IMR-90 (cell line): ENCODE measurements at regions not wholly inside any gene's neighbourhood (a gene's known extent, or its start where the extent isn't known, plus 50 kb on each side); places are given as distances from the start of the nearest gene placed in this dataset.

Experiments used
- ATAC-seq: fragments of 200-7000 bp; cut with Tn5 transposase; 2 replicates; pipeline ENCODE4 v1.9.1; 2020; ENCODE audit warnings: low read depth, mild to moderate bottlenecking, moderate library complexity
- BruUV-seq: library from RNA; stranded (reverse); fragments of 400-500 nt; replicated peaks from 2 replicates; lab custom pipeline; 2021; lab: Mats Ljungman, UMichigan
- CTCF ChIA-PET: fragments of 300-600 bp; formaldehyde crosslinking; extraction: SDS; loops from one replicate; lab custom pipeline; 2021; ENCODE audit warnings: antibody characterized with exemption; lab: Yijun Ruan, JAX
- POLR2A ChIA-PET: fragments of 300-600 bp; sonication (Branson Sonifier 250); formaldehyde crosslinking; loops from one replicate; lab custom pipeline; 2022; ENCODE audit warnings: antibody characterized with exemption; ENCODE audit not compliant: unreplicated experiment; lab: Charles Lee
- DNase-seq: peaks from one replicate; pipeline ENCODE4 v3.0.0; 2013
- H2AFZ ChIP-seq: replicated peaks from 2 replicates; pipeline ENCODE3; 2013; ENCODE audit warnings: low read length, mild to moderate bottlenecking; ENCODE audit not compliant: poor library complexity
- H2AK5ac ChIP-seq: 2 replicates; pipeline ENCODE4 v1.6.1; 2013; ENCODE audit warnings: low read depth, low read length, inconsistent platforms
- H2AK9ac ChIP-seq: replicated peaks from 2 replicates; pipeline ENCODE3; 2013; ENCODE audit warnings: mild to moderate bottlenecking, low read depth, low read length, moderate library complexity; ENCODE audit not compliant: poor library complexity
- H2BK120ac ChIP-seq: 2 replicates; pipeline ENCODE4 v1.6.1; 2013; ENCODE audit warnings: low read depth, low read length, inconsistent platforms
- H2BK15ac ChIP-seq: 3 replicates; pipeline ENCODE4 v1.6.1; 2013; ENCODE audit warnings: low read depth, low read length, inconsistent platforms
- H2BK20ac ChIP-seq: 2 replicates; pipeline ENCODE4 v1.6.1; 2013; ENCODE audit warnings: low read depth, mild to moderate bottlenecking, inconsistent platforms, low read length, moderate library complexity
- H2BK5ac ChIP-seq: 2 replicates; pipeline ENCODE4 v1.6.1; 2013; ENCODE audit warnings: mild to moderate bottlenecking, low read depth, low read length, inconsistent platforms; ENCODE audit not compliant: poor library complexity, severe bottlenecking
- H3K14ac ChIP-seq: replicated peaks from 2 replicates; pipeline ENCODE4 v1.6.1; 2013; ENCODE audit warnings: low read depth, low read length, inconsistent platforms
- H3K18ac ChIP-seq: 2 replicates; pipeline ENCODE4 v1.6.1; 2013; ENCODE audit warnings: low read depth, low read length, control low read depth
- H3K23ac ChIP-seq: 2 replicates; pipeline ENCODE4 v1.6.1; 2013; ENCODE audit warnings: low read depth, low read length, inconsistent platforms
- H3K27ac ChIP-seq: 2 replicates; pipeline ENCODE4 v1.5.1; 2013; ENCODE audit warnings: mild to moderate bottlenecking, control low read depth, low read length; ENCODE audit not compliant: insufficient read depth
- H3K27me3 ChIP-seq: 2 replicates; pipeline ENCODE4 v1.6.1; 2013; ENCODE audit warnings: low read length; ENCODE audit not compliant: control insufficient read depth, insufficient read depth
- H3K36me3 ChIP-seq: 2 replicates; pipeline ENCODE4 v1.6.1; 2013; ENCODE audit warnings: low read length, mixed read lengths; ENCODE audit not compliant: control insufficient read depth, insufficient read depth
- H3K4ac ChIP-seq: 2 replicates; pipeline ENCODE4 v1.6.1; 2013; ENCODE audit warnings: low read depth, low read length, inconsistent platforms
- H3K4me1 ChIP-seq: 2 replicates; pipeline ENCODE4 v1.6.1; 2013; ENCODE audit warnings: low read length, mixed read lengths; ENCODE audit not compliant: control insufficient read depth, insufficient read depth
- H3K4me2 ChIP-seq: 2 replicates; pipeline ENCODE4 v1.6.1; 2013; ENCODE audit warnings: low read depth, mild to moderate bottlenecking, control low read depth, low read length, moderate library complexity
- H3K4me3 ChIP-seq: 2 replicates; pipeline ENCODE4 v1.5.1; 2013; ENCODE audit warnings: low read depth, mild to moderate bottlenecking, control low read depth, low read length, moderate library complexity; ENCODE audit not compliant: insufficient read depth
- H3K56ac ChIP-seq: 2 replicates; pipeline ENCODE4 v1.6.1; 2013; ENCODE audit warnings: low read length, inconsistent platforms; ENCODE audit not compliant: insufficient read depth; ENCODE audit errors: extremely low read depth
- H3K79me1 ChIP-seq, 2 experiments: 2 replicates each; pipeline ENCODE4 v1.6.1; 2013; ENCODE audit warnings: low read length in 2 of 2, inconsistent platforms in 1 of 2, low read depth in 1 of 2
- H3K9ac ChIP-seq: 2 replicates; pipeline ENCODE4 v1.6.1; 2013; ENCODE audit warnings: low read depth, low read length, control low read depth
- H3K9me1 ChIP-seq: 2 replicates; pipeline ENCODE4 v1.6.1; 2013; ENCODE audit warnings: low read length, inconsistent platforms; ENCODE audit not compliant: insufficient read depth
- H3K9me3 ChIP-seq: 2 replicates; pipeline ENCODE4 v1.6.1; 2013; ENCODE audit warnings: low read length; ENCODE audit not compliant: control insufficient read depth, insufficient read depth
- H4K20me1 ChIP-seq: 2 replicates; pipeline ENCODE4 v1.6.1; 2013; ENCODE audit warnings: low read length, inconsistent platforms; ENCODE audit not compliant: insufficient read depth
- H4K5ac ChIP-seq: 2 replicates; pipeline ENCODE4 v1.6.1; 2013; ENCODE audit warnings: mild to moderate bottlenecking, low read depth, low read length, control low read depth
- H4K8ac ChIP-seq, 2 experiments: 2 replicates each; pipeline ENCODE4 v1.6.1; 2013; ENCODE audit warnings: low read depth in 2 of 2, low read length in 2 of 2, control low read depth in 1 of 2, inconsistent platforms in 1 of 2
- H4K91ac ChIP-seq: 2 replicates; pipeline ENCODE4 v1.6.1; 2013; ENCODE audit warnings: low read depth, low read length, inconsistent platforms; ENCODE audit not compliant: insufficient read depth
- BHLHE40 ChIP-seq: fragments of 150-350 bp; IDR thresholded peaks from 2 replicates; pipeline ENCODE4 v1.6.1; 2016; ENCODE audit warnings: mild to moderate bottlenecking, low read depth, low read length
- CEBPB ChIP-seq: IDR thresholded peaks from 2 replicates; pipeline ENCODE4 v1.6.1; 2012; ENCODE audit warnings: low read depth, low read length, improper control_type of control experiment
- CTCF ChIP-seq: conservative IDR thresholded peaks from 2 replicates; pipeline ENCODE4 v1.5.1; 2012; ENCODE audit warnings: mild to moderate bottlenecking, low read depth, low read length, improper control_type of control experiment
- ELK1 ChIP-seq: fragments of 150-350 bp; IDR thresholded peaks from 2 replicates; pipeline ENCODE4 v1.6.1; 2016; ENCODE audit warnings: low read depth, mild to moderate bottlenecking, low read length, moderate library complexity, borderline replicate concordance
- FOS ChIP-seq: fragments of 150-350 bp; IDR thresholded peaks from 2 replicates; pipeline ENCODE4 v1.6.1; 2016; ENCODE audit warnings: low read depth, low read length
- MAFK ChIP-seq: IDR thresholded peaks from 2 replicates; pipeline ENCODE4 v1.6.1; 2012; ENCODE audit warnings: low read depth, low read length, improper control_type of control experiment
- MAZ ChIP-seq: IDR thresholded peaks from 2 replicates; pipeline ENCODE4 v1.6.1; 2012; ENCODE audit warnings: low read depth, mild to moderate bottlenecking, low read length, improper control_type of control experiment, moderate library complexity, borderline replicate concordance
- NFE2L2 ChIP-seq: fragments of 150-350 bp; IDR thresholded peaks from 2 replicates; pipeline ENCODE4 v1.6.1; 2016; ENCODE audit warnings: low read depth, mild to moderate bottlenecking, low read length
- POLR2A ChIP-seq: IDR thresholded peaks from 2 replicates; pipeline ENCODE4 v1.6.1; 2012; ENCODE audit warnings: mild to moderate bottlenecking, low read depth, low read length
- RAD21 ChIP-seq: IDR thresholded peaks from 2 replicates; pipeline ENCODE4 v1.6.1; 2012; ENCODE audit warnings: low read length, improper control_type of control experiment
- RCOR1 ChIP-seq: IDR thresholded peaks from 2 replicates; pipeline ENCODE4 v1.6.1; 2012; ENCODE audit warnings: mild to moderate bottlenecking, low read length, improper control_type of control experiment; ENCODE audit not compliant: insufficient replicate concordance
- RFX5 ChIP-seq: IDR thresholded peaks from 2 replicates; pipeline ENCODE4 v1.8.0; 2012; ENCODE audit warnings: low read depth, mild to moderate bottlenecking, low read length, moderate library complexity
- SMC3 ChIP-seq: fragments of 150-350 bp; IDR thresholded peaks from 2 replicates; pipeline ENCODE4 v1.6.1; 2016; ENCODE audit warnings: low read depth, mild to moderate bottlenecking, antibody characterized with exemption, low read length, moderate library complexity
- WGBS, 2 experiments: methylation state at CpG; one replicate each; pipeline versions ENCODE4 v1.1.5 to v1.1.7; 2013; ENCODE audit warnings: missing lambda C conversion rate in 2 of 2; ENCODE audit not compliant: insufficient read length in 1 of 2; ENCODE audit errors: extremely low coverage in 2 of 2; 5-methylcytosine and 5-hydroxymethylcytosine counted together
- dilution Hi-C: fragments of 300-500 bp; cut with HindIII; formaldehyde crosslinking; loops from one replicate; pipeline ENCODE4 v1.14.3; 2018; ENCODE audit warnings: low sequenced_read_pairs; ENCODE audit not compliant: unreplicated experiment
- in situ Hi-C: fragments of 300-500 bp; cut with MboI; formaldehyde crosslinking; loops from 3 replicates; pipeline ENCODE4 v1.14.3; 2019; ENCODE audit warnings: low sequenced_read_pairs, inconsistent platforms, mixed read lengths
- intact Hi-C: fragments of 100-400 bp; cut with micrococcal nuclease; formaldehyde crosslinking; loops from 2 replicates; pipeline ENCODE4 v1.10.0; 2022

- peak overlapping the region; percentile 80; the same call in 1 of the 2 replicates for H3K27ac ChIP-seq
- DNase-seq (peak; percentile 70), ATAC-seq (peak; percentile 45)
- no peak overlapping the region; the same call in 1 of the 2 replicates for H3K9ac ChIP-seq
- TF ChIP-seq POLR2A (no peak), RAD21 (no peak), MAFK (no peak), RFX5 (no peak), CTCF (no peak), BHLHE40 (no peak), ELK1 (no peak), CEBPB (no peak), NFE2L2 (no peak), FOS (no peak), MAZ (no peak), SMC3 (no peak), RCOR1 (no peak)
- in situ Hi-C loops (no loop called here), dilution Hi-C loops (no loop called here), intact Hi-C loops (no loop called here)
- no CpG with 5 or more reads among the region's 1 CpG for WGBS, 2 experiments
- H4K91ac ChIP-seq: peak overlapping the region; percentile 98
- POLR2A ChIA-PET: interaction anchor here (0.6 kb wide), 1 partner anchor 164 kb away, joined by 3 read pairs; no protein-coding TSS in a partner anchor
- H2BK20ac ChIP-seq: no peak overlapping the region
- no peaks in the 10 kb centered on the region for H3K27me3 ChIP-seq
- H3K9me3 ChIP-seq: no peaks in the 10 kb centered on the region
- peak overlapping the region; percentile 100 for H3K18ac ChIP-seq
- no peaks in the 10 kb centered on the region for H4K20me1 ChIP-seq
- H4K8ac ChIP-seq: peak overlapping the region; percentile 30 to 84; a peak in 3 of 4 replicates
- peaks cover 19% of the 10 kb centered on the region for H3K9me1 ChIP-seq
- peaks cover 30% of the 10 kb centered on the region for H3K4me1 ChIP-seq
- no peak overlapping the region for H3K14ac ChIP-seq
- no peak overlapping the region for H3K4me2 ChIP-seq
- peak overlapping the region; percentile 92 for H2BK5ac ChIP-seq
- H3K36me3 ChIP-seq: no peaks in the 10 kb centered on the region
- H3K79me1 ChIP-seq: peaks cover 3 to 20% of the 10 kb centered on the region in 2 experiments; a peak in 2 of 4 replicates
- CTCF ChIA-PET: no interaction called here
- peak overlapping the region; percentile 93; the same call in 1 of the 2 replicates for H3K23ac ChIP-seq
- no peak overlapping the region; the same call in 2 of the 3 replicates for H2BK15ac ChIP-seq
- H4K5ac ChIP-seq: peak overlapping the region; percentile 99
- BruUV-seq: no TSS peak
- H2AK5ac ChIP-seq: no peak overlapping the region
- peak overlapping the region; percentile 97; the same call in 1 of the 2 replicates for H3K4ac ChIP-seq
- H2AFZ ChIP-seq: no peak overlapping the region
- peak overlapping the region; percentile 99 for H2BK120ac ChIP-seq
- H3K56ac ChIP-seq: peak overlapping the region; percentile 91; the same call in 1 of the 2 replicates
- H2AK9ac ChIP-seq: no peak overlapping the region
- H3K4me3 ChIP-seq: no peak overlapping the region
Measured at GRCh38 chr5:96243203-96243602, 189.8 kb downstream of the PCSK1 start.
